BLaER1 treated with 17β-estradiol and CSF1 and Interleukin-3, amounts not matched to agents 10 nM and 100 nM (cell line): ENCODE measurements at regions not wholly inside any gene's neighbourhood (a gene's known extent, or its start where the extent isn't known, plus 50 kb on each side); places are given as distances from the start of the nearest gene placed in this dataset.
A peak's percentile ranks its signal among the peaks of the same experiment; 100 is the strongest.

Source experiments
- H3K27ac ChIP-seq, 11 experiments: shearing (Covaris generic); formaldehyde crosslinking; 2 replicates each; pipeline ENCODE4 v1.8.1; 2022
- H3K27me3 ChIP-seq, 11 experiments: shearing (Covaris generic); formaldehyde crosslinking; 2 replicates each; pipeline ENCODE4 v1.8.1; 2022
- H3K36me3 ChIP-seq, 11 experiments: shearing (Covaris generic); formaldehyde crosslinking; 2 replicates each; pipeline ENCODE4 v1.8.1; 2022
- H3K4me1 ChIP-seq, 10 experiments: shearing (Covaris generic); formaldehyde crosslinking; 2 replicates each; pipeline ENCODE4 v1.8.1; 2022
- H3K4me2 ChIP-seq, 11 experiments: shearing (Covaris generic); formaldehyde crosslinking; 2 replicates each; pipeline ENCODE4 v1.8.1; 2022
- H3K4me3 ChIP-seq, 10 experiments: shearing (Covaris generic); formaldehyde crosslinking; 2 replicates each; pipeline ENCODE4 v1.8.1; 2022
- H3K9ac ChIP-seq, 11 experiments: shearing (Covaris generic); formaldehyde crosslinking; 2 replicates each; pipeline ENCODE4 v1.8.1; 2022
- H3K9me3 ChIP-seq, 11 experiments: shearing (Covaris generic); formaldehyde crosslinking; replicated peaks in 1 of 11; 2 replicates each; pipeline ENCODE4 v1.8.1; 2022
- H4K20me1 ChIP-seq, 11 experiments: shearing (Covaris generic); formaldehyde crosslinking; 2 replicates each; pipeline ENCODE4 v1.8.1; 2022
- Cebpa-rat ChIP-seq, 11 experiments: shearing (Covaris generic); IDR thresholded peaks; 2 replicates each; pipeline ENCODE4 v1.8.1; 2022

GRCh38 chr7:86939197-86939814, 120.1 kb downstream of the ELAPOR2 start:
- H3K4me1 ChIP-seq, result no peaks in the 10 kb centered on the region
- no peaks in the 10 kb centered on the region for H3K36me3 ChIP-seq
- H3K9me3 ChIP-seq, result no peaks in the 10 kb centered on the region
- H3K27me3 ChIP-seq, result no peaks in the 10 kb centered on the region
- no peak overlapping the region for H3K27ac ChIP-seq
- H3K4me2 ChIP-seq, result no peak overlapping the region
- H4K20me1 ChIP-seq, result no peaks in the 10 kb centered on the region
- H3K4me3 ChIP-seq, result no peak overlapping the region
- H3K9ac ChIP-seq, result no peak overlapping the region
- no peak for TF ChIP-seq Cebpa-rat (IDR thresholded peaks at IDR 0.05)

DNA sequence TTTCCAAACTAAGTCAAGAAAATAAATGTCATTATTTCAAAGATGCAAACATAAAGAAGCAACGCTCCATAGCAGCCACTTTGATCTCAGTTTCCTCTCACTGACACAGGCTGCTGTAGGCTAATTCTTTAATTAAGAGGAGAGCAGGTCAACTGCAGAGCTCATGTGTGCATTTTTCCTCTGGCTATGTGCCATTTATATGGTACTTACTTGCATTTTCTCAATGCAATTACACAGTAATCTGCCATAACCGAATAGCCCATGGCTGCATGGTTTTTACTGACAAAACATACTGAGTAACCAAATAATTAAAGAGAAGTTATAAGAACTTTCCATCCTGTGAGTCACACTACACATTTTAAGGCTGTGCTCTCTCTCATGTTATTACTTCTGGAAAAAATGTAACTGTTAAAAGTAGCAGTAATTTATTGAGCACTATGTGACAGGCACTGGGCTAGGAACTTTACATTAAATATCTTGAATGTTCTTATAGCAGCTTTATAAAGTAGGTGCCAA, 122.0 kb downstream of the ELAPOR2 start:
- no peak for TF ChIP-seq Cebpa-rat (IDR thresholded peaks at IDR 0.05)
- H3K4me2 ChIP-seq, result no peak overlapping the region
- H3K9ac ChIP-seq, result no peak overlapping the region
- H3K9me3 ChIP-seq, result no peaks in the 10 kb centered on the region
- H4K20me1 ChIP-seq, result no peaks in the 10 kb centered on the region
- no peak overlapping the region for H3K4me3 ChIP-seq
- peaks cover 0 to 7% (median 0%) of the 10 kb centered on the region in 10 experiments; a peak in 6 of 20 replicates for H3K4me1 ChIP-seq
- H3K27me3 ChIP-seq, result no peaks in the 10 kb centered on the region
- H3K36me3 ChIP-seq, result no peaks in the 10 kb centered on the region
- H3K27ac ChIP-seq, result no peak overlapping the region

- no peak overlapping the region for H3K9ac ChIP-seq
- no peaks in the 10 kb centered on the region for H3K27me3 ChIP-seq
- H3K4me2 ChIP-seq, result no peak overlapping the region
- H3K4me1 ChIP-seq, result peaks cover 0 to 23% (median 9%) of the 10 kb centered on the region in 10 experiments; a peak in 13 of 20 replicates
- H3K9me3 ChIP-seq, result peaks cover 0 to 24% (median 0%) of the 10 kb centered on the region in 11 experiments; a peak in 9 of 22 replicates
- H3K4me3 ChIP-seq, result no peak overlapping the region
- H3K27ac ChIP-seq, result peak overlapping the region in 1 of 11 experiments; percentile 9; a peak in 1 of 22 replicates
- no peaks in the 10 kb centered on the region for H4K20me1 ChIP-seq
- no peaks in the 10 kb centered on the region for H3K36me3 ChIP-seq
- TF ChIP-seq Cebpa-rat (IDR thresholded peaks at IDR 0.05), result no peak
These were observed 126.1 kb downstream of the ELAPOR2 start for GRCh38 chr7:86933295-86933845.

GRCh38 chr7:86932038-86932512, 127.4 kb downstream of the ELAPOR2 start:
- Histone ChIP-seq H3K4me1 (peaks cover 0 to 23% (median 9%) of the 10 kb centered on the region in 10 experiments; a peak in 13 of 20 replicates), H3K4me2 (peak overlapping the region in 7 of 11 experiments; percentile 1 to 46 (median 25); a peak in 8 of 22 replicates), H3K36me3 (no peaks in the 10 kb centered on the region), H3K9ac (peak overlapping the region in 3 of 11 experiments; percentile 1 to 12 (median 6); a peak in 2 of 22 replicates), H3K27ac (peak overlapping the region in 8 of 11 experiments; percentile 5 to 73 (median 42); a peak in 11 of 22 replicates), H3K4me3 (no peak overlapping the region), H3K9me3 (peaks cover 0 to 24% (median 0%) of the 10 kb centered on the region in 11 experiments; a peak in 9 of 22 replicates), H4K20me1 (no peaks in the 10 kb centered on the region), H3K27me3 (no peaks in the 10 kb centered on the region)
- TF ChIP-seq Cebpa-rat (IDR thresholded peaks at IDR 0.05), result peak in 3 of 11 experiments; percentile 33 to 63 (median 41); a peak in 5 of 22 replicates

GRCh38 chr7:86931439-86931838, 128.0 kb downstream of the ELAPOR2 start:
- TF ChIP-seq Cebpa-rat (IDR thresholded peaks at IDR 0.05), result no peak
- no peaks in the 10 kb centered on the region for H3K27me3 ChIP-seq
- H3K27ac ChIP-seq, result peak overlapping the region in 5 of 11 experiments; percentile 37 to 73 (median 48); a peak in 9 of 22 replicates
- peaks cover 0 to 24% (median 0%) of the 10 kb centered on the region in 11 experiments; a peak in 9 of 22 replicates for H3K9me3 ChIP-seq
- H4K20me1 ChIP-seq, result no peaks in the 10 kb centered on the region
- peak overlapping the region in 4 of 11 experiments; percentile 15 to 46 (median 28); a peak in 2 of 22 replicates for H3K4me2 ChIP-seq
- peaks cover 0 to 23% (median 9%) of the 10 kb centered on the region in 10 experiments; a peak in 13 of 20 replicates for H3K4me1 ChIP-seq
- no peaks in the 10 kb centered on the region for H3K36me3 ChIP-seq
- no peak overlapping the region for H3K4me3 ChIP-seq
- H3K9ac ChIP-seq, result no peak overlapping the region

GRCh38 chr7:86930554-86931307, 128.7 kb downstream of the ELAPOR2 start:
- no peak for TF ChIP-seq Cebpa-rat (IDR thresholded peaks at IDR 0.05)
- H3K9ac ChIP-seq, result no peak overlapping the region
- no peak overlapping the region for H3K4me3 ChIP-seq
- no peaks in the 10 kb centered on the region for H3K27me3 ChIP-seq
- no peak overlapping the region for H3K4me2 ChIP-seq
- peaks cover 0 to 24% (median 0%) of the 10 kb centered on the region in 11 experiments; a peak in 9 of 22 replicates for H3K9me3 ChIP-seq
- no peaks in the 10 kb centered on the region for H3K36me3 ChIP-seq
- H3K27ac ChIP-seq, result peak overlapping the region in 3 of 11 experiments; percentile 46 to 73 (median 62); a peak in 4 of 22 replicates
- H4K20me1 ChIP-seq, result no peaks in the 10 kb centered on the region
- peaks cover 0 to 23% (median 9%) of the 10 kb centered on the region in 10 experiments; a peak in 13 of 20 replicates for H3K4me1 ChIP-seq

GRCh38 chr7:86929293-86930109, 130.0 kb downstream of the ELAPOR2 start:
- H3K36me3 ChIP-seq, result no peaks in the 10 kb centered on the region
- no peak for TF ChIP-seq Cebpa-rat (IDR thresholded peaks at IDR 0.05)
- H3K27ac ChIP-seq, result peak overlapping the region in 4 of 11 experiments; percentile 2 to 52 (median 24); a peak in 7 of 22 replicates
- peak overlapping the region in 7 of 11 experiments; percentile 8 to 51 (median 32); a peak in 11 of 22 replicates for H3K4me2 ChIP-seq
- H3K9ac ChIP-seq, result no peak overlapping the region
- peaks cover 0 to 23% (median 9%) of the 10 kb centered on the region in 10 experiments; a peak in 13 of 20 replicates for H3K4me1 ChIP-seq
- H3K27me3 ChIP-seq, result no peaks in the 10 kb centered on the region
- peak overlapping the region in 1 of 10 experiments; percentile 0; a peak in 1 of 20 replicates for H3K4me3 ChIP-seq
- H4K20me1 ChIP-seq, result no peaks in the 10 kb centered on the region
- H3K9me3 ChIP-seq, result peaks cover 0 to 24% (median 0%) of the 10 kb centered on the region in 11 experiments; a peak in 9 of 22 replicates

DNA sequence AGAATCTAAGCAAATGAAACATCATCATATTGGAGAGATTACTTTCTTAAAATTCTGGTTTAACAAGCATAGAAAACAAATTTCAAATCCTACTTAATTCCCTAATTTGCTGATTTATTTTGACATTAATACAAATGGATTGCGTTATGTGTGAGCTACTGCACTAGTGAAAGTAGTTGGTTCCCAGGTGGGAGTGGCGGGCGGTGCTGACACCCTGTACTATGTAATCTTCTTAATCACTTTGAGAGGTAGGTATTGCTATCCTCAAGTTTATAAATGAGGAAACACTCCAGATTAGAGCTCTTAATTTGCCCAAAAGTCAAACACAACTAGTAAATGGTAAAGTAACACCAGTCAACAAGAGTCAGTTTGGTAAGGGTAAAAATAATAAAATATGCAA, 131.1 kb downstream of the ELAPOR2 start:
- H3K9ac ChIP-seq, result no peak overlapping the region
- H3K27ac ChIP-seq, result no peak overlapping the region
- no peaks in the 10 kb centered on the region for H3K27me3 ChIP-seq
- no peak overlapping the region for H3K4me2 ChIP-seq
- H4K20me1 ChIP-seq, result no peaks in the 10 kb centered on the region
- peaks cover 0 to 24% (median 0%) of the 10 kb centered on the region in 11 experiments; a peak in 9 of 22 replicates for H3K9me3 ChIP-seq
- H3K36me3 ChIP-seq, result no peaks in the 10 kb centered on the region
- H3K4me1 ChIP-seq, result peaks cover 0 to 22% (median 9%) of the 10 kb centered on the region in 10 experiments; a peak in 13 of 20 replicates
- no peak for TF ChIP-seq Cebpa-rat (IDR thresholded peaks at IDR 0.05)
- no peak overlapping the region for H3K4me3 ChIP-seq
